Neural cell (in vitro differentiated cells): ENCODE measurements at regions not wholly inside any gene's neighbourhood (a gene's known extent, or its start where the extent isn't known, plus 50 kb on each side); places are given as distances from the start of the nearest gene placed in this dataset.

Experiments
- CTCF ChIP-seq: fragments of 450-650 bp; IDR thresholded peaks from 2 replicates; pipeline ENCODE4 v1.5.1; 2014; ENCODE audit warnings: antibody characterized with exemption, mild to moderate bottlenecking, moderate library complexity; ENCODE audit not compliant: poor library complexity, severe bottlenecking
- EZH2 ChIP-seq: fragments of 200-600, 300-800 bp; shearing (Covaris generic), sonication (generic); IDR thresholded peaks from 2 replicates; pipeline ENCODE4 v1.6.1; 2014; ENCODE audit warnings: antibody characterized with exemption, low read length, borderline replicate concordance, mild to moderate bottlenecking; ENCODE audit not compliant: insufficient read depth, poor library complexity, severe bottlenecking
- POLR2AphosphoS5 ChIP-seq: IDR thresholded peaks from 2 replicates; pipeline ENCODE4 v1.6.1; 2012
- RAD21 ChIP-seq: fragments of 450-650 bp; conservative IDR thresholded peaks from 2 replicates; pipeline ENCODE4 v1.6.1; 2014; ENCODE audit warnings: antibody characterized with exemption, mild to moderate bottlenecking, moderate library complexity
- REST ChIP-seq: IDR thresholded peaks from 2 replicates; pipeline ENCODE4 v1.6.1; 2012; ENCODE audit warnings: borderline replicate concordance
- SMC3 ChIP-seq: fragments of 450-650 bp; conservative IDR thresholded peaks from 2 replicates; pipeline ENCODE4 v1.6.1; 2014; ENCODE audit warnings: antibody characterized with exemption, mild to moderate bottlenecking, moderate library complexity; ENCODE audit not compliant: poor library complexity
- TAF1 ChIP-seq: IDR thresholded peaks from 2 replicates; pipeline ENCODE4 v1.6.1; 2012; ENCODE audit warnings: low read depth

- TF ChIP-seq SMC3 (no peak), CTCF (no peak), REST (no peak), RAD21 (no peak), EZH2 (no peak), TAF1 (no peak), POLR2AphosphoS5 (no peak)
Measured at GRCh38 chr3:164360738-164361406, 717.4 kb downstream of the SI start.
